ENCODE measurements at regions not wholly inside any gene's neighbourhood (a gene's known extent, or its start where the extent isn't known, plus 50 kb on each side); places are given as distances from the start of the nearest gene placed in this dataset.

DNA sequence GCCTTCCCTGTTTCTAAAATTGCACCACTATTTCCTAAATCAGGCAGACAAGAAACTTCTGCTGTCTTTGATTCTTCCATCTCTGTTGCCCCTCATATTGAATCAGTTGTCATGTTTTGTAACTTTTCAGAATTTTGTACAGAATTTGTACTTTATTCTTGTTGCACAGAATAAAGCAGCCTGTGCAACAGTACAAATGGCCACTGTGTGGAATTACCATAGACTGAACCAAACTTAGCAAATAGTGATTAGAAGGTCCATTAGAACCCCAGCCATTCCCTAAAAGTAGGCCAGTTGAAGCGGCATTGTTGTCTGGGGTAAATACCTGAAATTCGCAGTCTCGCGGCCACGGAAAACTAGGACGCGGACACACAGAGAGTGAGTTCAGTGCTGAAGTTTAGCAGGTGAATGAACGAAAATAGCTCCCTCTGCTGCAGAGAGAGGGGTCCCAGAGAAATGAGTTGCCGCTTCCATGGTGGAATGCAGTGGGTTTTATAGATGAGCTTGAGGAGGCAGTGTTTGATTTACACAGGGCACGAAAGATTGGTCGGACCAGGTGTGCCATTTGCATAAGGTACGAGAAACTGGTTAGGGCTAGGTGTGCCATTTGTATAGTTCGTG lies 71.8 kb downstream of the C4orf33 start:
- TF ChIP-seq, protein P1, sequence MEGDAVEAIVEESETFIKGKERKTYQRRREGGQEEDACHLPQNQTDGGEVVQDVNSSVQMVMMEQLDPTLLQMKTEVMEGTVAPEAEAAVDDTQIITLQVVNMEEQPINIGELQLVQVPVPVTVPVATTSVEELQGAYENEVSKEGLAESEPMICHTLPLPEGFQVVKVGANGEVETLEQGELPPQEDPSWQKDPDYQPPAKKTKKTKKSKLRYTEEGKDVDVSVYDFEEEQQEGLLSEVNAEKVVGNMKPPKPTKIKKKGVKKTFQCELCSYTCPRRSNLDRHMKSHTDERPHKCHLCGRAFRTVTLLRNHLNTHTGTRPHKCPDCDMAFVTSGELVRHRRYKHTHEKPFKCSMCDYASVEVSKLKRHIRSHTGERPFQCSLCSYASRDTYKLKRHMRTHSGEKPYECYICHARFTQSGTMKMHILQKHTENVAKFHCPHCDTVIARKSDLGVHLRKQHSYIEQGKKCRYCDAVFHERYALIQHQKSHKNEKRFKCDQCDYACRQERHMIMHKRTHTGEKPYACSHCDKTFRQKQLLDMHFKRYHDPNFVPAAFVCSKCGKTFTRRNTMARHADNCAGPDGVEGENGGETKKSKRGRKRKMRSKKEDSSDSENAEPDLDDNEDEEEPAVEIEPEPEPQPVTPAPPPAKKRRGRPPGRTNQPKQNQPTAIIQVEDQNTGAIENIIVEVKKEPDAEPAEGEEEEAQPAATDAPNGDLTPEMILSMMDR (IDR thresholded peaks at IDR 0.05; ENCODE audit: low read length, missing control alignments), result no peak
- H3K4me3 ChIP-seq (replicated peaks; ENCODE audit: low read depth, low read length), result no peak overlapping the region
- no peak for DNase-seq (ENCODE audit: low read depth)

DNA sequence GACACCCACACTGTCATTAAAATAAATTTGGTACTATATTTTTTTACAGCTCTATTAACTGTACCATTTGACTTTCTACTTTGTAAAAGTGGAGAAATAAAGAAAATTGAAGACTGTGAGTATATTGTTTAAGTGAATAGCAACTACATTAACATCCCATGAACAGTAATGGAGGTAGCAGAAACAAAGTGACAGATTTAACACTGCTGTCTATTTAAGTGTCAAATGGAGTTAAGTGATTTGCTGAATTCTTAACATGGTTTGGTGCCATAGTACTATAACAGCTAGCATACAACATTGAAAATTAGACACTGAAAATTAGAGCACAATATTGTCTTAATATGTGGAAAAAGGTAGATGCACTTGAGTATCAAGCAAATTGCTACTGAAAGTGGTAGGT lies 76.2 kb downstream of the C4orf33 start:
- TF ChIP-seq, protein P1 (IDR thresholded peaks at IDR 0.05; ENCODE audit: low read length, missing control alignments), result no peak
- DNase-seq (ENCODE audit: low read depth), result no peak
- H3K4me3 ChIP-seq (replicated peaks; ENCODE audit: low read depth, low read length), result no peak overlapping the region

- no peak overlapping the region for H3K4me3 ChIP-seq (replicated peaks; ENCODE audit: low read depth, low read length)
- DNase-seq (ENCODE audit: low read depth), result no peak
- TF ChIP-seq, protein P1 (IDR thresholded peaks at IDR 0.05; ENCODE audit: low read length, missing control alignments), result no peak
Observed at GRCh38 chr4:129176864-129177263, 80.9 kb downstream of the C4orf33 start.

DNA sequence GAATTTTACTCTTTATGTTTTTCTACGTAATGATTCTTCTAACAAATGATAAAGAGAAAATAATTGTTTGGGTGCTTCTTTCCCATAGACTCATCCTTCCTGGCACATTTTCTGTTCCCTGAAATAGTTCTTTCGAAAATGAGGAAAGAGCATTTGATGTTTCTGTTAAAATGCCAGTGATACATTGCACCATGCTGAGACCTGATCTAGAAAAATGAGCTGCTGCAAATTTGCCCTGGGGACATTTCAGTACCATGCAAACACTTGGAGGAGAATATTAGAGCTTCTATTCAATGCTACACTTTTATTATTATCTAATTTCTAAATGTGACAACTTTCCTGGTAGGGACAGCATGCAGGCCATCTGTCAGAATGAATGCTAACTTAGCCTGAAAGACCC lies 83.3 kb downstream of the C4orf33 start:
- H3K4me3 ChIP-seq (replicated peaks; ENCODE audit: low read depth, low read length), result no peak overlapping the region
- TF ChIP-seq, protein P1 (IDR thresholded peaks at IDR 0.05; ENCODE audit: low read length, missing control alignments), result no peak

GRCh38 chr4:129189630-129190029 lies 93.7 kb downstream of the C4orf33 start:
- TF ChIP-seq, protein P1 (IDR thresholded peaks at IDR 0.05; ENCODE audit: low read length, missing control alignments), result no peak
- DNase-seq (ENCODE audit: low read depth), result no peak
- no peak overlapping the region for H3K4me3 ChIP-seq (replicated peaks; ENCODE audit: low read depth, low read length)

More for the DNA sequence above, 83.3 kb downstream of the C4orf33 start:
- DNase-seq (ENCODE audit: low read depth), result no peak

GRCh38 chr4:129193357-129194100 lies 97.6 kb downstream of the C4orf33 start:
- TF ChIP-seq, protein P1 (IDR thresholded peaks at IDR 0.05; ENCODE audit: low read length, missing control alignments), result no peak
- no peak overlapping the region for H3K4me3 ChIP-seq (replicated peaks; ENCODE audit: low read depth, low read length)
- DNase-seq (ENCODE audit: low read depth), result no peak
